NCI-H1092 treated with DMSO at 0.1 percent for 48 hours (cell line): ENCODE measurements at regions not wholly inside any gene's neighbourhood (a gene's known extent, or its start where the extent isn't known, plus 50 kb on each side); places are given as distances from the start of the nearest gene placed in this dataset.

Experiments used
- DNase-seq: peaks from one replicate; lab custom pipeline; 2025; lab: John Stamatoyannopoulos, UW

- no peak for DNase-seq
Observed at GRCh38 chr14:54129850-54130640, 173.4 kb upstream of the BMP4 start.

GRCh38 chr14:54132496-54132895 lies 175.9 kb upstream of the BMP4 start:
- no peak for DNase-seq

- DNase-seq: no peak
Observed at GRCh38 chr14:54133896-54134295, 177.3 kb upstream of the BMP4 start.

- DNase-seq: no peak
Observed at GRCh38 chr14:54135804-54136280, 179.2 kb upstream of the BMP4 start.

- no peak for DNase-seq
Observed at GRCh38 chr14:54136894-54137613, 180.4 kb upstream of the BMP4 start.

GRCh38 chr14:54137614-54137961 lies 181.0 kb upstream of the BMP4 start:
- no peak for DNase-seq

GRCh38 chr14:54138024-54138353 lies 181.4 kb upstream of the BMP4 start:
- no peak for DNase-seq

GRCh38 chr14:54138354-54139038 lies 181.9 kb upstream of the BMP4 start:
- DNase-seq: no peak

GRCh38 chr14:54140551-54140950 lies 183.9 kb upstream of the BMP4 start:
- no peak for DNase-seq

GRCh38 chr14:54146601-54147000 lies 190.0 kb upstream of the BMP4 start:
- no peak for DNase-seq

GRCh38 chr14:54147282-54147681 lies 190.7 kb upstream of the BMP4 start:
- DNase-seq: no peak

GRCh38 chr14:54147758-54148157 lies 191.1 kb upstream of the BMP4 start:
- no peak for DNase-seq

GRCh38 chr14:54148251-54148650 lies 191.6 kb upstream of the BMP4 start:
- DNase-seq: no peak

- no peak for DNase-seq
Observed at GRCh38 chr14:54152351-54152750, 195.7 kb upstream of the BMP4 start.

- DNase-seq: no peak
Observed at GRCh38 chr14:54166049-54166950, 209.7 kb upstream of the BMP4 start.

- DNase-seq: no peak
Observed at GRCh38 chr14:54168489-54168888, 211.9 kb upstream of the BMP4 start.

- no peak for DNase-seq
Observed at GRCh38 chr14:54169254-54169924, 212.8 kb upstream of the BMP4 start.

- no peak for DNase-seq
Observed at GRCh38 chr14:54170301-54170700, 213.7 kb upstream of the BMP4 start.

GRCh38 chr14:54172114-54172513 lies 215.5 kb upstream of the BMP4 start:
- no peak for DNase-seq

GRCh38 chr14:54172562-54172961 lies 215.9 kb upstream of the BMP4 start:
- DNase-seq: no peak

GRCh38 chr14:54173802-54174201 lies 217.2 kb upstream of the BMP4 start:
- no peak for DNase-seq
